ENCODE measurements at regions not wholly inside any gene's neighbourhood (a gene's known extent, or its start where the extent isn't known, plus 50 kb on each side); places are given as distances from the start of the nearest gene placed in this dataset.

- no peaks in the 10 kb centered on the region for H3K36me3 ChIP-seq (ENCODE audit: control insufficient read depth in 2 of 2, insufficient read depth in 2 of 2, low read length in 1 of 2)
- H3K4me1 ChIP-seq (ENCODE audit: control insufficient read depth in 2 of 2, insufficient read depth in 2 of 2, low read length in 1 of 2), result no peaks in the 10 kb centered on the region
- H3K27me3 ChIP-seq (ENCODE audit: control insufficient read depth in 1 of 2, insufficient read depth in 2 of 2, low read length in 2 of 2), result no peaks in the 10 kb centered on the region
- H3K27ac ChIP-seq (ENCODE audit: low read depth in 2 of 2, low read length in 1 of 2), result no peak overlapping the region
- WGBS, 2 donors, result 95 to 96% methylated on average over 1 of the region's 1 CpG
- no peaks in the 10 kb centered on the region for H3K9me3 ChIP-seq (ENCODE audit: control insufficient read depth in 2 of 2, insufficient read depth in 1 of 2, low read depth in 1 of 2, low read length in 1 of 2)
- no peak overlapping the region for H3K4me3 ChIP-seq (ENCODE audit: low read depth in 1 of 2, low read length in 2 of 2)
Observed at GRCh38 chr4:34891892-34892291, 1352.4 kb downstream of the ARAP2 start.

DNA sequence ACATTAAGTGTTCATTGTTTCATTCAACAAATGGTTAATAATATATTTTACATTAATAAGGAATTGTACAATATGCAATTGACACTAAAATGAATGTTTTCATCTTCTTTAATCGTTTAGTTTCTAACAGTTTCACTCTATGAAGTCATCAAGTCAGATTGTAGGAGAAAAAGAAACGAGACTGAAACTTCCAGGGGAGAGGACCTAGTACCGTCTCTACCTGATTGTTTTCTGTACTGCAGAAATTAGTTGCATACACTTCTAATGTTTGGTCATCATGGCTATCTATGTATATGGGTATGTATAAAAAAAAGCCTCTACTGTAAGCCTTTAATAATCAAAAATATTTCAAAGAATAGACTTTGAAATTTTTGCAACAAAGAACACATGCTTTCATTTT lies 1350.9 kb downstream of the ARAP2 start:
- Histone ChIP-seq H3K4me1 (ENCODE audit: control insufficient read depth in 2 of 2, insufficient read depth in 2 of 2, low read length in 1 of 2) (no peaks in the 10 kb centered on the region), H3K27ac (ENCODE audit: low read depth in 2 of 2, low read length in 1 of 2) (no peak overlapping the region), H3K36me3 (ENCODE audit: control insufficient read depth in 2 of 2, insufficient read depth in 2 of 2, low read length in 1 of 2) (no peaks in the 10 kb centered on the region), H3K4me3 (ENCODE audit: low read depth in 1 of 2, low read length in 2 of 2) (no peak overlapping the region), H3K9me3 (ENCODE audit: control insufficient read depth in 2 of 2, insufficient read depth in 1 of 2, low read depth in 1 of 2, low read length in 1 of 2) (no peaks in the 10 kb centered on the region), H3K27me3 (ENCODE audit: control insufficient read depth in 1 of 2, insufficient read depth in 2 of 2, low read length in 2 of 2) (no peaks in the 10 kb centered on the region)
- 72 to 73% methylated on average over 3 of the region's 3 CpGs for WGBS, 2 donors

GRCh38 chr4:34920032-34920431 lies 1324.3 kb downstream of the ARAP2 start:
- H3K4me1 ChIP-seq (ENCODE audit: control insufficient read depth in 2 of 2, insufficient read depth in 2 of 2, low read length in 1 of 2), result no peaks in the 10 kb centered on the region
- H3K4me3 ChIP-seq (ENCODE audit: low read depth in 1 of 2, low read length in 2 of 2), result no peak overlapping the region
- no peaks in the 10 kb centered on the region for H3K9me3 ChIP-seq (ENCODE audit: control insufficient read depth in 2 of 2, insufficient read depth in 1 of 2, low read depth in 1 of 2, low read length in 1 of 2)
- H3K27me3 ChIP-seq (ENCODE audit: control insufficient read depth in 1 of 2, insufficient read depth in 2 of 2, low read length in 2 of 2), result no peaks in the 10 kb centered on the region
- H3K36me3 ChIP-seq (ENCODE audit: control insufficient read depth in 2 of 2, insufficient read depth in 2 of 2, low read length in 1 of 2), result no peaks in the 10 kb centered on the region
- 86 to 92% methylated on average over 2 of the region's 2 CpGs for WGBS, 2 donors
- H3K27ac ChIP-seq (ENCODE audit: low read depth in 2 of 2, low read length in 1 of 2), result no peak overlapping the region

- Histone ChIP-seq H3K27ac (ENCODE audit: low read depth in 2 of 2, low read length in 1 of 2) (no peak overlapping the region), H3K4me3 (ENCODE audit: low read depth in 1 of 2, low read length in 2 of 2) (no peak overlapping the region), H3K9me3 (ENCODE audit: control insufficient read depth in 2 of 2, insufficient read depth in 1 of 2, low read depth in 1 of 2, low read length in 1 of 2) (no peaks in the 10 kb centered on the region), H3K4me1 (ENCODE audit: control insufficient read depth in 2 of 2, insufficient read depth in 2 of 2, low read length in 1 of 2) (no peaks in the 10 kb centered on the region), H3K36me3 (ENCODE audit: control insufficient read depth in 2 of 2, insufficient read depth in 2 of 2, low read length in 1 of 2) (no peaks in the 10 kb centered on the region), H3K27me3 (ENCODE audit: control insufficient read depth in 1 of 2, insufficient read depth in 2 of 2, low read length in 2 of 2) (no peaks in the 10 kb centered on the region)
- WGBS, 2 donors, result 70% methylated on average over 3 of the region's 3 CpGs
Observed at GRCh38 chr4:34921391-34921790, 1322.9 kb downstream of the ARAP2 start.

DNA sequence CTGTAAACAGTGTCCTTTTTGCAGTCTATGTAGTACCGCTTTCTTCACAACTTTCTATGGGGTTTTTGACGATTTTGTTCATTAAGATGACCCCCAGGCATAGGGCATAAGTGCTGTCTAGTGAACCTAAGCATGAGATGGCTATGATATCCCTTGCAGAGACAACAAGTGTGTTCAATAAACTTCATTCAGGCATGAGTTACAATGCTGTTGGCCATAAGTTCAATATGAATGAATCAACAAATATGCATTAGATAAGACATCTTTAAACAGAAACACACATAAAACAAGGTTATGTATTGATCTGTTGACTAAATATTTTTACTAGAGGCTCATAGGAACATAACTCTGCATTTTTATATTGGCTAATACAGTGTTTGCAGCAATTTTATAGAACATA lies 1322.0 kb downstream of the ARAP2 start:
- Histone ChIP-seq H3K4me3 (ENCODE audit: low read depth in 1 of 2, low read length in 2 of 2) (no peak overlapping the region), H3K4me1 (ENCODE audit: control insufficient read depth in 2 of 2, insufficient read depth in 2 of 2, low read length in 1 of 2) (no peaks in the 10 kb centered on the region), H3K9me3 (ENCODE audit: control insufficient read depth in 2 of 2, insufficient read depth in 1 of 2, low read depth in 1 of 2, low read length in 1 of 2) (no peaks in the 10 kb centered on the region), H3K27me3 (ENCODE audit: control insufficient read depth in 1 of 2, insufficient read depth in 2 of 2, low read length in 2 of 2) (no peaks in the 10 kb centered on the region), H3K27ac (ENCODE audit: low read depth in 2 of 2, low read length in 1 of 2) (no peak overlapping the region), H3K36me3 (ENCODE audit: control insufficient read depth in 2 of 2, insufficient read depth in 2 of 2, low read length in 1 of 2) (no peaks in the 10 kb centered on the region)
- 85 to 89% methylated on average over 2 of the region's 2 CpGs for WGBS, 2 donors

DNA sequence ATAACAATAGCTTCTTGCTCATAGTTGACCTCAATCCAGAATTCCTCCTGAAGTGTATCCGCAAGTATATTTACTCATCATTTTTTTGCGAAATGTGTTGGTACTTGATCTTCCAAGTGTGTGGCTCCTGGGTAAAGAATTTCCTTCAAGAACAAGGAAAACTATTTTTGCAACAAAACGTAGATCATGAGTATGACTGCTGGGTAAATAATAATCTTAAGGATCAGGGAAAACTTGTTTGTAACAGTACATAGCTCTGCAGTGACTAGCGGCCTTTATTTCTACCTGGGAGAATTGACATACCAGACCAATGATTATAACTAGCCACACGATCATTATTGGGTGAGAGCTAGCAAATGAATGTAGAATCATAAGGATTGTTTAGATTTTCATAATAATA lies 1311.7 kb downstream of the ARAP2 start:
- H3K27ac ChIP-seq (ENCODE audit: low read depth in 2 of 2, low read length in 1 of 2), result no peak overlapping the region
- H3K4me1 ChIP-seq (ENCODE audit: control insufficient read depth in 2 of 2, insufficient read depth in 2 of 2, low read length in 1 of 2), result no peaks in the 10 kb centered on the region
- H3K36me3 ChIP-seq (ENCODE audit: control insufficient read depth in 2 of 2, insufficient read depth in 2 of 2, low read length in 1 of 2), result no peaks in the 10 kb centered on the region
- no peaks in the 10 kb centered on the region for H3K27me3 ChIP-seq (ENCODE audit: control insufficient read depth in 1 of 2, insufficient read depth in 2 of 2, low read length in 2 of 2)
- H3K4me3 ChIP-seq (ENCODE audit: low read depth in 1 of 2, low read length in 2 of 2), result no peak overlapping the region
- WGBS, 2 donors, result 50 to 52% methylated on average over 5 of the region's 5 CpGs
- no peaks in the 10 kb centered on the region for H3K9me3 ChIP-seq (ENCODE audit: control insufficient read depth in 2 of 2, insufficient read depth in 1 of 2, low read depth in 1 of 2, low read length in 1 of 2)

- peaks cover 3 to 6% of the 10 kb centered on the region in 2 donors for H3K9me3 ChIP-seq (ENCODE audit: control insufficient read depth in 2 of 2, insufficient read depth in 1 of 2, low read depth in 1 of 2, low read length in 1 of 2)
- no peaks in the 10 kb centered on the region for H3K27me3 ChIP-seq (ENCODE audit: control insufficient read depth in 1 of 2, insufficient read depth in 2 of 2, low read length in 2 of 2)
- no peak overlapping the region for H3K4me3 ChIP-seq (ENCODE audit: low read depth in 1 of 2, low read length in 2 of 2)
- no peak overlapping the region for H3K27ac ChIP-seq (ENCODE audit: low read depth in 2 of 2, low read length in 1 of 2)
- H3K4me1 ChIP-seq (ENCODE audit: control insufficient read depth in 2 of 2, insufficient read depth in 2 of 2, low read length in 1 of 2), result no peaks in the 10 kb centered on the region
- H3K36me3 ChIP-seq (ENCODE audit: control insufficient read depth in 2 of 2, insufficient read depth in 2 of 2, low read length in 1 of 2), result no peaks in the 10 kb centered on the region
- 44 to 49% methylated on average over 1 of the region's 1 CpG for WGBS, 2 donors
Observed at GRCh38 chr4:34935739-34936138, 1308.6 kb downstream of the ARAP2 start.

DNA sequence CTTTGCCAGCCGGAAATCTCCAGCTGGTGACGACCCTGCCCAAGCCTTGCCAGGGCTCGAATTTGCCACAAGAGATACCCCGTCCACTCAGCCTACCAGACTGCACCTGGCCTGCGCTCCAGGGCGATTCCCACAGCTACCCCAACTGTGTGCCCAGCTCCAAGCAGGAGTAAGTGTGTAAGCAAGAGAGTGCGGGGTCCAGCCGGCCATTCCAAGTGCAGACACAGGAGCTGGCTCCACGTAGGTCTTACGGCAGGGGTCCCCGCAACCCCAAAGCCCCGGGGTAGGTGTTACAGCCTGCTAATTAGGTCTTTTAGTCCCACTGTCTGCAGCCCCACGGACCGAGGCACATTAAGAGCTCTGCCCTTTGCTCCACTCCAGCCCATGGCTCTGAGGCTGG lies 1305.2 kb downstream of the ARAP2 start:
- Histone ChIP-seq H3K4me3 (ENCODE audit: low read depth in 1 of 2, low read length in 2 of 2) (no peak overlapping the region), H3K9me3 (ENCODE audit: control insufficient read depth in 2 of 2, insufficient read depth in 1 of 2, low read depth in 1 of 2, low read length in 1 of 2) (peaks cover 3 to 6% of the 10 kb centered on the region in 2 donors), H3K27ac (ENCODE audit: low read depth in 2 of 2, low read length in 1 of 2) (no peak overlapping the region), H3K4me1 (ENCODE audit: control insufficient read depth in 2 of 2, insufficient read depth in 2 of 2, low read length in 1 of 2) (no peaks in the 10 kb centered on the region), H3K27me3 (ENCODE audit: control insufficient read depth in 1 of 2, insufficient read depth in 2 of 2, low read length in 2 of 2) (no peaks in the 10 kb centered on the region), H3K36me3 (ENCODE audit: control insufficient read depth in 2 of 2, insufficient read depth in 2 of 2, low read length in 1 of 2) (no peaks in the 10 kb centered on the region)
- WGBS, 2 donors, result 83 to 91% methylated on average over 14 of the region's 14 CpGs

- WGBS, 2 donors, result 56 to 63% methylated on average over 2 of the region's 2 CpGs
Observed at GRCh38 chr4:34943741-34944386, 1300.5 kb downstream of the ARAP2 start.

GRCh38 chr4:34950926-34951325 lies 1293.4 kb downstream of the ARAP2 start:
- 43 to 46% methylated on average over 2 of the region's 2 CpGs for WGBS, 2 donors
- Histone ChIP-seq H3K27me3 (ENCODE audit: control insufficient read depth in 1 of 2, insufficient read depth in 2 of 2, low read length in 2 of 2) (no peaks in the 10 kb centered on the region), H3K4me3 (ENCODE audit: low read depth in 1 of 2, low read length in 2 of 2) (no peak overlapping the region), H3K36me3 (ENCODE audit: control insufficient read depth in 2 of 2, insufficient read depth in 2 of 2, low read length in 1 of 2) (no peaks in the 10 kb centered on the region), H3K4me1 (ENCODE audit: control insufficient read depth in 2 of 2, insufficient read depth in 2 of 2, low read length in 1 of 2) (no peaks in the 10 kb centered on the region), H3K27ac (ENCODE audit: low read depth in 2 of 2, low read length in 1 of 2) (no peak overlapping the region), H3K9me3 (ENCODE audit: control insufficient read depth in 2 of 2, insufficient read depth in 1 of 2, low read depth in 1 of 2, low read length in 1 of 2) (peaks cover 0 to 7% of the 10 kb centered on the region in 2 donors)

More at GRCh38 chr4:34943741-34944386, 1300.5 kb downstream of the ARAP2 start:
- Histone ChIP-seq H3K27ac (ENCODE audit: low read depth in 2 of 2, low read length in 1 of 2) (no peak overlapping the region), H3K4me1 (ENCODE audit: control insufficient read depth in 2 of 2, insufficient read depth in 2 of 2, low read length in 1 of 2) (no peaks in the 10 kb centered on the region), H3K36me3 (ENCODE audit: control insufficient read depth in 2 of 2, insufficient read depth in 2 of 2, low read length in 1 of 2) (no peaks in the 10 kb centered on the region), H3K9me3 (ENCODE audit: control insufficient read depth in 2 of 2, insufficient read depth in 1 of 2, low read depth in 1 of 2, low read length in 1 of 2) (peaks cover 3 to 6% of the 10 kb centered on the region in 2 donors), H3K4me3 (ENCODE audit: low read depth in 1 of 2, low read length in 2 of 2) (no peak overlapping the region), H3K27me3 (ENCODE audit: control insufficient read depth in 1 of 2, insufficient read depth in 2 of 2, low read length in 2 of 2) (no peaks in the 10 kb centered on the region)

Measured in esophagus (tissue), 2 donors.